AG08395 (cell line): ENCODE measurements at regions not wholly inside any gene's neighbourhood (a gene's known extent, or its start where the extent isn't known, plus 50 kb on each side); places are given as distances from the start of the nearest gene placed in this dataset.

ENCODE experiments used
- DNase-seq: peaks from one replicate; pipeline ENCODE4 v3.0.0; 2012; ENCODE audit warnings: mixed read lengths, low spot score

GRCh38 chr12:34396006-34396860 is 373.9 kb downstream of the ALG10 start:
- DNase-seq = no peak

DNA sequence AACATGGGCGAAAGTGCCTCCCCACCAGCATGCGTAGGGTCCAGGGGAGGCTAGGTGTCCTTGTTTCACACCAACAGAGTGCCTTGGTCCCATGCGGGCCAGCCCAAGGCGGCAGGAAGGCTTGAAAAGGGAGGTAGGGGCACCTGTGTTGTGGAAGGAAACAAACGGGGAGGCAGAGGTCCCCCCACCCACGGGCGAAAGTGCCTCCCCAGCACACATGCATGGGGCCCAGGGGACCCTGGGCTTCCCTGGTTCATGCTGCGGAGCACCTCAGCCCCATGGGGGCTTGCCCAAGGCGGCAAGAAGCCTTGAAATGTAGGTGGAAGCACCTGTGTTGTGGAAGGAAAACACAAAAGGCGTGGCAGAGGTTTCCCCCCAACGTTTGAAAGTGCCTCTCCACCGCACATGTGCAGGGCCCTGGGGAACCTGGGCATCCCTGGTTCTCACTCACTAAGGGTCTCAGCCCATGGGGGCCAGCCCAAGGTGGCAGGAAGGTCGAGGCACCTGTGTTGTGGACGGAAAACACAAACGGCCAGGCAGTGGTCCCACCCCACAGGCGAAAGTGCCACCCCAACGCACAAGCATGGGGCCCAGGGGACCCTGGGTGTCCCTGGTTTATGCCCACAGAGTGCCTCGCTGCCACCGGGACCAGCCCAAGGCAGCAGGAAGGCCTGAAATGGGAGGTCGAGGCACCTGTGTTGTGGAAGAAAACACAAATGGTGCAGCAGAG is 374.7 kb downstream of the ALG10 start:
- no peak for DNase-seq

GRCh38 chr12:34397591-34398365 is 375.5 kb downstream of the ALG10 start:
- no peak for DNase-seq

- DNase-seq = no peak
These were observed 376.0 kb downstream of the ALG10 start for GRCh38 chr12:34398366-34398705.

- no peak for DNase-seq
These were observed 376.7 kb downstream of the ALG10 start for GRCh38 chr12:34398706-34399630.

- DNase-seq = no peak
These were observed 377.5 kb downstream of the ALG10 start for GRCh38 chr12:34399631-34400410.

- no peak for DNase-seq
These were observed 378.1 kb downstream of the ALG10 start for GRCh38 chr12:34400411-34400881.

DNA sequence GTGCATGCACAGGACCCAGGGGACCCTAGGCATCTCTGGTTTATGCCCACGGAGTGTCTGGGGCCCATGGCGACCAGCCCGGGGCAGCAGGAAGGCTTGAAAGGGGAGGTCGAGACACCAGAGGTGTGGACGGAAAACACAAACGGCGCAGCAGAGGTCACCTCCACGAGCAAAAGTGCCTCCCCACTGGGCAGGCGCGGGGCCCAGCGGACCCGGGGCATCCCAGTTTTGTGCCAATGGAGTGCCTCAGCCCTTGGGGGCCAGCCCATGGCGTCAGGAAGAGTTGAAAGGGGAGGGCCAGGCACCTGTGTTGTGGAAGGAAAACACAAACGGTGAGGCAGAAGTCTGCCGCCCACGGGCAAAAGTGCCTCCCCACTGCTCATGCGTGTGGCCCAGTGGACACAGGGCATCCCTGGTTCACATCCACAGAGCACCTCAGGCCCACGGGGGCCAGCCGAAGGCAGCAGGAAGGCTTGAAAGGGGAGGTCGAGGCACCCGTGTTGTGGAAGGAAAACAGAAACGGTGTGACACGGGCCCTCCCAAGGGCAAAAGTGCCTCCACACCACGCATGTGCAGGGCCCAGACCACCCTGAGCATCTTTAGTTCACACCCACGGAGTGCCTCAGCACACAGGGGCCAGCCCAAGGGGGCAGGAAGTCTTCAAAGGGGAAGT is 378.8 kb downstream of the ALG10 start:
- no peak for DNase-seq

DNA sequence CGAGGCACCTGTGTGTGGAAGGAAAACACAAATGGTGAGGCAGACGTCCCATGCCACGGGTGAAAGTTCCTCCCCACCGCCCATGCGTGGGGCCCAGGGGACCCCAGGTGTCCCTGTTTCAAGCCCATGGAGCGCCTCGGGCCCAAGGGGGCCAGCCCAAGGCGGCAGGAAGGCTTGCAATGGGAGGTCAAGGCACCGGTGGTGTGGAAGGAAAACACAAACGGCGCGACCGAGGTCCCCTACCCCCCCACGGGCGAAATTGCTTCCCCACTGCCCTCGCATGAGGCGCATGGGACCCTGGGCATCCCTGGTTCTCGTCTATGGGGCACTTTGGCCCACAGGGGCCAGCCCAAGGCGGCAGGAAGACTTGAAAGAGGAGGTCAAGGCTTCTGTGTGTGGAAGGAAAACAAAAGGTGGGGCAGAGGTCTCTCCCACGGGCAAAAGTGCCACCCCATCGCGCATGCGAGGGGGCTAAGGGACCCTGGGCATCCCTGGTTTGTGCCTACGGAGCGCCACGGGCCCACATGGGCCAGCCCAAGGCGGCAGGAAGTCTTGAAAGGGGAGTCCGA is 379.4 kb downstream of the ALG10 start:
- peak; percentile 0 for DNase-seq

- DNase-seq = peak; percentile 0
These were observed 380.1 kb downstream of the ALG10 start for GRCh38 chr12:34402228-34402898.

DNA sequence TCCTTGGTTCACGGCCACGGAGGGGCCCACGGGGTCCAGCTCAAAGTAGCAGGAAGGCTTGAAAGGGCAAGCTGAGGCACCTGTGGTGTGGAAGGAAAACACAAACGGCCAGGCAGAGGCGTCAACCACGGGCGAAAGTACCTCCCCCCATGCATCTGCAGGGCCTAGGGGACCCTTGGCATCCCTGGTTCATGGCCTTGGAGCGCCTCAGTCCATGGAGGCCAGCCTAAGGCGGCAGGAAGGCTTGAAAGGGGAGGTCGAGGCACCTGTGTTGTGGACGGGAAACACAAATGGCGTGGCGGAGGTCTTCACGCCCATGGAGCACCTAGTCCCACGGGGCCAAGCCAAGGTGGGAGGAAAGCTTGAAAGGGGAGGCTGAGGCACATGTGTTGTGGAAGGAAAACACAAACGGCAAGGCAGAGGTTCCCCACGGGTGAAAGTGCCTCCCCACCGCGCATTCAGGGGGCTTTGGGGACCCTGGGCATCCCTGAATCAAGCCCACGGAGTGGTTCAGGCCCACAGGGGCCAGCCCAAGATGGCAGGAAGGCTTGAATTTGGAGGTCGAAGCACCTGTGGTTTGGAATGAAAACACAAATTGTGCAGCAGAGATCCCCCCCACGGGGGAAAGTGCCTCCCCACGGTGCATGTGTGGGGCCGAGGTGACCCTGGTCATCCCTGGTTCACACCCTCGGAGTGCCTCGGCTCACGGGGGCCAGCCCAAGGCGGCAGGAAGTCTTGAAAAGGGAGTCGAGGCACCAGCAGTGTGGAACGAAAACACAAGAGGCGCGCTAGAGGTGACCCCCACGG is 380.8 kb downstream of the ALG10 start:
- DNase-seq = peak; percentile 0

DNA sequence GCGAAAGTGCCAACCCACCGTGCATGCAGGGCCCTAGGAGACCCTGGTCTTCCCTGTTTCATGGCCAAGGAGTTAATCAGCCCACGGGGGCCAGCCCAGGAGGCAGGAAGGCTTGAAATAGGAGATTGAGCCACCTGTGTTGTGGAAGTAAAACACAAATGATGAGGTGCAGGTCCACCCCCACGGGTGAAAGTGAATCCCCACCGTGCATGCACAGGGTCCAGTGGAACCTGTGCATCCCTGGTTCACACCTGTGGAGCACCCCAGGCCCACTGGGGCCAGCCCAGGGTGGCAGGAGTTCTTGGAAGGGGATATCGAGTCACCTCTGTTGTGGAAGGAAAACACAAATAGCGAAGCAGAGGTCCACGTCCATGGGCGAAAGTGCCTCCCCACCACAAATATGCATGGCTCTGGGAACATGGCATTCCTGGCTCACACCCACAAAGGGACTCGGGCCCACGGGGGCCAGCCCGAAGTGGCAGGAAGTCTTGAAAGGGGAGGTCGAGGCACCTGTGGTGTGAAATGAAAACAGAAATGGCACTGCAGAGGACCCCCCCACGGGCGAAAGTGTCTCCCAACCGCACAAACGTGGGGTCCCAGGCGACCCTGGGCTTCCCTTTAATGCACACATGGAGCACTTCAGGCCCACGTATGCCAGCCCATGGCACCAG is 381.5 kb downstream of the ALG10 start:
- peak; percentile 0 for DNase-seq

- DNase-seq = no peak
These were observed 382.3 kb downstream of the ALG10 start for GRCh38 chr12:34404377-34405285.

GRCh38 chr12:34405286-34406227 is 383.3 kb downstream of the ALG10 start:
- DNase-seq = peak; percentile 0

DNA sequence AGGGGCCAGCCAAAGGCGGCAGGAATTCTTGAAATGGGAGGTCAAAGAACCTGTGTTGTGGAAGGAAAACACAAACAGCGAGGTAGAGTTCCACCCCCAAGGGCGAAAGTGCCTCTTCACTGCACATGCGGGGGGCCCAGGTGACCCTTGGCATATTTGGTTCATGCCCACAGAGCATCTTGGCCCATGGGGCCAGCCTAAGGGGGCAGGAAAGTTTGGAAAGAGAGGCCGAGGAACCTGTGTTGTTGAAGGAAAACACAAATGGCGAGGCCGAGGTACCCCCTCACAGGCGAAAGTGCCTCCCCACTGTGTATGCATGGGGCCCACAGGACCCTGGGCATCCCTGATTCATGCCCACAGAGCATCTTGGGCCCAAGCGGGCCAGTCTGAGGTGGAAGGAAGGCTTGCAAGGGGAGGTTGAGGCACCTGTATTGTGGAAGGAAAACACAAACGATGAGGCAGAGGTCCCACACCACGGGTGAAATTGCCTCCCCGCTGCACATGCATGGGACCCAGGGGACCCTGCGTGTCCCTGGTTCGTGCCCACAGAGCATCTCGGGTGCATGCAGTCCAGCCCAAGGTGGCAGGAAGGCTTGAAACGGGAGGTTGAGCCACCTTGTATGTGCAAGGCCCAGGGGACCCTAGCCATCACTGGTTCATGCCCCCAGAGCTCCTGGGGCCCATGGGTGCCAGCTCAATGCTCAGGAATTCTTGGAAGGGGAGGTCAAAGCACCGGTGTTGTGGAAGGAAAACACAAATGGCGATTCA is 384.1 kb downstream of the ALG10 start:
- DNase-seq = peak; percentile 0
